ENCODE measurements at regions not wholly inside any gene's neighbourhood (a gene's known extent, or its start where the extent isn't known, plus 50 kb on each side); places are given as distances from the start of the nearest gene placed in this dataset.
A peak's percentile ranks its signal among the peaks of the same experiment; 100 is the strongest.
"Not testable (repeated sequence)": the region's sequence is repeated elsewhere in the genome, so short reads cannot be mapped to it uniquely, and the experiment has no call there.

DNA sequence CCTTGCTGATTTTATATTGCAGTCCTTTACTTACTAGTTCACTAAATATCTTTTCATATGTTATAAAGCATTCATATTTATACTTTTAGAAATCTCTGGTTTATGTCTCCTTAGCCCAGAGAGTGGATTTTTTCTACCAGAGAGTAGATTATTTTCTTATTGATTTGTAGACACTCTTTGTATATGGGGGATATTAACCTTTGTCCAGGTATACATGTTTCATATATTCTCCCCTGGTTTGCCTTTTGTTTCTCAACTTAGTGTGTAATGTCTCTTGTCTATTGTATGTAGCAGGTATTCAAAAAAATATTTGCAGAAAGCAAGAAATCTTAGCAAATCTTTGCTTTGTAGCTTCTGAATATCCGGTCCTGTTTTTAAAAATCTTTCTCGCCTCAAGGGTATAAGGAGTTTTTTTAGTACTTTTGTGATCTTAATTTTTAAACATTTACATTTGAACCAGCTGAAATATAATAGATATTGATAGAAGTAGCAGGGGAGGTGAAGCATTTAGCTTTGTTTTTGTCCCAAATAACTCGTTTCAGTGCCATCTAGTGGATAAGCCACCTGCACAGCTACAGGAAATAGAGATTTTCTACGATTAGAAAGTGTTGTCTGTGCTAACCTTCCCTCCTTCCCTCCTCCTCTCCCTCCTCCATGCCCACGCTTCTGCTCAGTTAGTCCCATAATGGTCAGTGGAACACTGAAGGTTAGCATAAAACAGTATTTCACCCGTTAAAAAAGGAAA, 97.0 kb downstream of the PHETA1 start:
- no peak for DNase-seq

DNA sequence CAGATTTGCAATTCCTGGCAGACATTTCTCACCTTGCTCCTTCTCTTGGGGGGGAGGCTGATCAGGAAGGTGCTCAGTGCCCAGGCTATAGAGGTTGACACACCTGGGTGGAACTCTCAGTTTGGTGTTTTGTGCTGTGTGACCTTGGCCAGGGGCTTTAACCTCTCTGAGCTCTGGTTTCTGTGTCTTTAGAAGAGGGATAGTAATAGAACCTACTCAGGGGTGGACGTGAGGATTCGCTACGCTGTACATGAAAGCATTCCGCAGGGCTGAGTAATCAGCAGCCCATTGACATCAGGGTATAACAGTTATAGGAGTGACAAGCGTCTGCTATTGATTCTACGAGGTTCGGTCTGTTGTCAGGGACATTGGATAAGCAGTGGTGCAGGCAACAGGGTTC, 98.1 kb downstream of the PHETA1 start:
- DNase-seq = no peak

DNA sequence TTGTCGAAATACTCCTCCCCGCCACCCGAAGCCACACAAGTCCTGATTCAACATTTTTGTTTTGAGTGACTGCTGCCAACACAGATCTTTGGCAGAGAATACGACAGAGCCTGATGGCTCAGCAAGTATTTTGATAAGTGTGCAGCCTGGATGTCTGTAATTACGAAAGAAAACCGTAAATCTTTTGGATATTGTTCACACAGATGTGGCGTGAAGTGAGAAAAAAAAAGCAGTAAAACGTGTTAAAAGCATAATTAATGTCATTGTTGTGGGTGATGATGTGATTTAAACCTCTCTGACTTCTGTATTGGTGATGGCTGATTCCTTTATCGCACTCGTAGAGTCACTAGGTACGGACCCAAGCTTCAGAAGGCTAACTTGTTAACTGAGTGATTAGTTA, 98.7 kb downstream of the PHETA1 start:
- no peak for DNase-seq

DNA sequence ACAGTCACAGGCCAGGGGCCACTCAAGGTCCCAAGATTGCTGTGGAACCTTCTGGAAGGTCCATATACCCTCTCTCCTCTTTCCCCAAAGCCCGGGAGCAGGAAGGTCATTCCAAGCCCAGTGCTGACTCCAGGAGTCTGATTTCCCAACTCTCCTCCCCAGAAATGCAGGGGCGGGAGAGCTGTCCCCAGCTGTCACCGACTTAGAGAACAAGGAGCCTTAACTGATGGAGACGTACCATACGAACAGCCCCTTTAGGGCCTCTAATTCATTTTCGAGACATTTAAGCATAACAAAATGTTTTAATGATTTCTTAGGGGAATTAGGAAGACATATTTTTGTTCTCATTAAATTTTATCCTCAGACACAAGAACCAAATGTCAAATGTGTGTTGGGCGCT, 99.2 kb downstream of the PHETA1 start:
- DNase-seq = no peak

DNA sequence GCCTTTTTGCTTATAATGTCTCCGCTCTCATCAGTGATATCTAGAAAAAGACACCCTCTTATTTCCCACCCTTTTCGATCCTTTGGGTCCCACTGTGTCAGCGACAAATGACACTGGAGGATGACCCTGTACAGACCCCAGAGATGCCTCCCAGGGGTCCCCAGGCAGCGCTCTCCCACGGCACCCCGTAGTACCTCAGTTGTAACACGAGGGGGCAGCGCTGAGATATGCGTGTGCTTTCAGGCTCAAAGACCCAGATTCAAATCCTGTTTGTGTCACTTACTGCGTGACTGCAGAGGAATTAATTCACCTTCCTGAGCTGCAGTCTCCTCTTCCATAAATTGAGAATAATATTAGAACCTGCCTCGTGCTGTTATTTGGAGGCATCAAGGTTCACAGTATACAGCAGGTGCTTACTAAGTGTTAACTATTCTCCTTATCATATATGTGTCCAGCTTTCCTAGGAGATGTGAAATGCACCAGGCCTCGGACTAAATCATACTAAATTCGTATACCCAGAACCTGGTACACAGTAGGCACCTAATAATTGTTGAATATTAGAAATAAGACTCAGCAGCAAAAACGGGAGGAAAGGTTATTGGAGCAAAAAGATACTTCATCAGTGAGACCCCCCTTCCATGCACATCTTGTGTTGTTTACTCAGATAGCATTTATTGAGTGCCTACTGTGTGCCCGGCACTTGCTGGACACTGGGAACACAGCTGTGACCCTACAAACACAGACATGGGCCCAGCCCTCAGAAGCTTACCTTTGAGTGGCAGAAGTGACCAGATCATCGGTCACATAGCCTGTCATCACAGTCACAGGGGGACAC, 99.9 kb downstream of the PHETA1 start:
- no peak for DNase-seq

DNA sequence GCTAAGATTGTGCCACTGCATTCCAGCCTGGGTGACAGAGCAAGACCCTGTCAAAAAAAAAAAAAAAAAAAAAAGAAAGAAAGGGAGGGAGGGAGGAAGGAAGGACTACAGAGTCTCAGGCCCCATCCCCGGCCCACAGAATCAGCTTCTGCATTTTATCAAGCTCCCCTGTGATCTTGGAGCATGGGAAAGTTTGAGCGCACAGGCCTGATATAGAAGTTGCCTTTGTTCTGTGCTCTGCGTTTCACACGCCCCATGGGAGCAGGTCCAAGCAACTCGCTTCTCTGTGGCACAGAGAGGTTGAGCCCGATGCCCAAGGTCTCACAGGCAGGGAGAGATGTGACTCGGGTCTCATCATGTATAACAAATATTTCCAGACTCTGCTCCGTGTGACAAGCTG, 101.8 kb downstream of the PHETA1 start:
- no peak for DNase-seq

DNA sequence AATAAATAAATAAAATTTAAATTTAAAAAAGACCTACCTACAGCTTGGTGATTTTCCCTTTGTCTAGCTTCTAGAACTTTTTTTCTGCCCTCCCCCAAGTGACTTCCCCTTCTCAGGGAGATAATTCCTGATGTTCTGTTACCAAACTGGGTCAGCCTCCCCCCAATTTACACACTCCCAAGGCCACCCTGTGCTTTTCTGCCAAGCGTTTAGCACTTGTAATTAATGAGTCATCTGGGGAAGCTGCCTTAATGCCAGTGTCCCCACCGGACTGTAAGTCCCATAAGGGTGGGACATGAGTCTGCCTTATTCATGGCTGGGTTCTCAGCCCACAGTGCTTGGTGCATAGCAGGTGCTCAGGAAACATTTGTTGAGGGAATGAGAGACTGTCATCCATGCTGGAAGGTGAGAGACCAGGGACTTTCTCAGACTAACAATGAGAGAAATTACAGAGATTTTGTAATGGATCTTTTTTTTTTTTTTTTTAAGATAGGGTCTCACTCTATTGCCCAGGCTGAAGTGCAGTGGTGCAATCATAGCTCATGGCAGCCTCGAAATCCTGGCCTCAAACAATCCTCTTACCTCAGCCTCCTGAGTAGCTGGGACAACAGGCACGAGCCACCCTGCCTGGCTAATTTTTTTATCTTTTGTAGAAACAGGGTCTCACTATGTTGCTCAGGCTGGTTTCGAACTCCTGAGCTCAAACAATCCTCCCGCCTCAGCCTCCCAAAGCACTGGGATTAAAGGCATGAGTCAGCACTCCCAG, 106.8 kb downstream of the PHETA1 start:
- DNase-seq = no peak

DNA sequence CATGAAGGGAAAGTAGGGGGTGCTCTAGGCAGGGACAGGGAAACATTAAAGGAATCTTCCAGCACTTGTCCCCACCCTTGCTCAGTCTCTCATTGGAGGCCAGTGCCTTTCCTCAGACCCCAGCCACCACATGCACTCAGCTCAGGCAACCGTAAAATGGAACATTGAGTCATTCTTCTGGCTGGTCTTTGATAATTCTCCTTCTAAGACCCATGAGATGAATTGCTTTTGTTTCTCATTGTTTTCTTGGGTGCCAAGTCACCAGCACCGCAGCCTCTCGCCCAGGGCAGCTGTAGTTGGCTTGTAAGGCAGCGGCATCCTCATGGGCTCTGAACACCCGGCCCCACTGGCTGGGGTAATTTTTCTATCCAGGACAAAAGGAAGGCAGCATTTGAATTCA, 108.2 kb downstream of the PHETA1 start:
- DNase-seq = no peak

DNA sequence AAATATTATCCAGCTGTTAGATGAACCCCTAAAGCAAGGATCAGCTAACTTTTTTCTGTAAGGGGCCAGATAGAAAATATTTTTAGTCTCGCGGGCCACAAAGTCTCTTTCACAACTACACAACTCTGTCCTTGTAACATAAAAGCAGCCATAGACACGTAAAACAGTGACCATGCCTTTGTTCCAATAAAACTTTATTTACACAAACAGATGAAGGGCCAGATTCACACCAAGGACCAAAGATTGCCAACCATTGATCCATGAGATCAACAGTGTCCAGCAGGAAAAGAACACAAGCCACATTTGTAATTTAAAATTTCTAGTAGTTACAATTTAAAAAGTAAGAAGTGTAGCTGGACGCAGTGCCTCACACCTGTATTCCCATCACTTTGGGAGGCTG, 109.7 kb downstream of the PHETA1 start:
- no peak for DNase-seq

DNA sequence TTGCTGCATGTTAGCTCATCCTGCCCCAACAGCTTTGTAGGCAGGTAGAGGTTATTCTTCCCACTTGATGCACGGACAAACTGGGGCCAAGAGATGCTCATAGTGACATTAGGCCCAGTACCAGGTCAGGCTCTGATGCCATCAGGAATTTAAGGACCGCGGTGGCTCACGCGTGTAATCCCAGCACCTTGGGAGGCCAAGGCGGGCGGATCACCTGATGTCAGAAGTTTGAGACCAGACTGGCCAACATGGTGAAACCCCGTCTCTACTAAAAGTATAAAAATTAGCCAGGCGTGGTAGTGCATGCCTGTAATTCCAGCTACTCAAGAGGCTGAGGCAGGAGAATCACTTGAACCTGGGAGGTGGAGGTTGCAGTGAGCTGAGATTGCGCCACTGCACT, 110.8 kb downstream of the PHETA1 start:
- not testable (repeated sequence) for DNase-seq

DNA sequence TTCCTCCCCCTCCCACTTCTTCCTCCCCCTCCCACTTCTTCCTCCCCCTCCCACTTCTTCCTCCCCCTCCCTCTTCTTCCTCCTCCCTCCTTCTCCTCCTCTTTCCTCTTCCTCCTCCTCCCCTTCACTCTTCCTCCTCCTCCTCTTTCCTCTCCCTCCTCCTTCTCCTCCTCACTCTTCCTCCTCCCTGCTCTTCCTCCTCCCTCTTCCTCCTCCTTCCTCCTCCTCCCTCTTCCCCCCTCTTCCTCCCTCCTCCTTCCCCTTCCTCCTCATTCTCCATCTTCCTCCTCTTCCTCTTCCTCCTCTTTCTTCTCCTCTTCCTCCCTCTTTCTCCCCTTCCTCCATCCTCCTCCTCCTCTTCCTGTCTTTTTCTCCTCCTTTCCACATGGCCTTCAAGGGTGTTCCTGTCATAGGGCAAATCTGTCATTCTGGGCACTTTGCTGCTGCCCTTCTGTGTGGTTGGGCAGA, 111.4 kb downstream of the PHETA1 start:
- DNase-seq = no peak

DNA sequence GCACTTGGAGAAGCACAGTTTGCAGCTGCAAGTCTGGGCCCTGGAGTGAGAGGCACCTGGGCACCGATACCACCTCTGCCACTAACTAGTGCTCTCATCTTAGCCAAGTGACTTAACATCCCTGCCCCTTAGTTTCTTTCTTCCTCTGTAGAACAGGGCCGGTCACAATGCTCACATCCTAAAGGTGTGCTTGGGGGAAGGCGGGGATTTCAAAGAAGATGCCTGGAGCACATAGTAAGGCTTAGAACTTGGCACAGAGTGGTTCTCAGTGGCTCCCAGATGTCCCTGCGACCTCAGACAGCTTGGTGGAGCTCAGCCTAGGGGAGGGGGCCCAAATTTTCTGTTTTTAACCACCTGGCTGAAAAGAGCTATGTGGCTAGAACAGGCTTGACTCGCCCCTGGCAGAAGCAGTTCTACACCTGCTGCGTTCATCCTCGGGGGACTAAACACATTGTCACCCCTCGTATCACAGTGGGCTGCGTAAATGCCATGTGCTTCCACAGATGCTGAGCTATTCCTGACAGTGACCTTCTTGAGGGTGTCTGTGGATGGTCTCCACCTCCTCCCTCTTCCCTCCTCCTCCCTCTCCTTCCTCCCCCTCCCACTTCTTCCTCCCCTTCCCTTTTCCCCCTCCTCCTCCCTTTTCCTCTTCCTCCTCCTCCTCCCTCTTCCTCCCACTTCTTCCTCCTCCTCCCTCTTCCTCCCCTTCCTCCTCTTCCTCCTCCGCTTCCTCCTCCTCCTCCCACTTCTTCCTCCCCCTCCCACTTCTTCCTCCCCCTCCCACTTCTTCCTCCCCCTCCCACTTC, 112.1 kb downstream of the PHETA1 start:
- DNase-seq = no peak

DNA sequence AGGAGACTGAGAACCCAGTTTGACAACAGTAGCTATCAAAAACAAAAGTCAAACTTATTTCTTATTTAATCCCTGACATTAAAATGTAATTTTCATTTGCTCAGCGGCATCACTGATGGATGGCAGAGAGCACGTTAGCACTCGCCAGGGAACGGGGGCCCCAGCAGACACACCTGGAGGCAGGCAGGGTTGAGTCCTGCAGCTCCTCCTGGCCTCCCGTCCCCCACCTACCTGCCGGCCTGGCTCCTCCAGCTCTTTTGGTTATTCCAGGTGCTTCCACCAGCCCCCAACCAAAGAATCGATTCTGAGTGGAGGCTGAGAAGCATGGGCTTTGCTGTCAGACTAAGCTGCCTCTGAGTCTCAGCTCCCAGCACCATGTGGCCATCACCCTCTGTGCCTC, 113.6 kb downstream of the PHETA1 start:
- DNase-seq = no peak

DNA sequence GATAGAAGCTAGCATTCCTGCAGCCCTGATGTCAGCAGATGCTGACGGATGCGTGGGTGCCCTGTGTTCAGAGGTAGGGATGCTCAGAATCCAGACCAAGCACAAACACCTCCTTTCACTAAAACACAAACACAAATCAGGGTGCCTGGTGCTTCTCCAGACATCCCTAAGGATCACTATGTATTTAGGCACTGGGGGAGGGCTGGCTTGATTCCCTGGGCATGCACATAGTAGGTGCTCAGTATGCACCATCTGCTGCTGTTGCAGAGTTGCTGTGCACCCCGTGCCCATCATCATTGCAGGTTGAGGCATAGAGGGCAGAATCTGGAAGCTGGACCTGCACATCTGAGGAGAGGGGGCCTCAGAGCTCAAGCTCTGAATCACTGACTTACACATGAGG, 114.8 kb downstream of the PHETA1 start:
- DNase-seq = no peak

DNA sequence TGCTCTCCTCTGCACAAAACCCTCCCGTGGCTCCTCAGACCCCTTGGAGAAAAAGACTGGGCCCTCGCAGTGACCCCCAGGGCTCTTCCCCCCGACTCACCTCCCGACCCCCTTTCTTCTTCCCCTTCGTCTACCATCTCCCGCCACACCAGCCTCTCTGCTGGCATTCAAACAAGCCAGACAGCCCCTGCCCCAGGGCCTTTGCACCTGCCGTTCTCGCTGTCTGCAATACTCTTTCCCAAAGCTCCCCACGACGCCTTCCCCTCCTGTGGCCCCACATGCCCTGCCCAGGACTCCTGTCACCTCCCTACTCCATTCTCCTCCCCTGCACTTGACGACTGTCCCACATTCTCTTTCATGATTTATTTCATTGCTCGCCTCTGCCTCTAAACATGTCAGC, 115.7 kb downstream of the PHETA1 start:
- no peak for DNase-seq

DNA sequence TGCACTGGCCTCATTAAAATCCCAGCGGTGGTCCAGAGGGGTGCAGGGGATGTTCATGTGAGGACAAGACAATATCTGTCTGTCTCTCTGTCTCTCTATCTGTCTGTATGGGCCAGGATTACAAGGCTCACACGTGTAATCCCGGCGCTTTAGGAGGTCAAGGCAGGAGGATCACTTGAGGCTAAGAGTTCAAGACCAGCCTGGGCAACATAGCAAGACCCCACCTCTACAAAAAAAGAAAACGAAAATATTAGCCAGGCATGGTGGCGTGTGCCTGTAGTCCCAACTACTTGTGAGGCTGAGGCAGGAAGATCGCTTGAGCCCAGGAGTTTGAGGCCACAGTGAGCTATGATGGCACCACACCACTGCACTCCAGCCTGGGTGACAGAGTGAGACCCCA, 117.1 kb downstream of the PHETA1 start:
- DNase-seq = no peak

DNA sequence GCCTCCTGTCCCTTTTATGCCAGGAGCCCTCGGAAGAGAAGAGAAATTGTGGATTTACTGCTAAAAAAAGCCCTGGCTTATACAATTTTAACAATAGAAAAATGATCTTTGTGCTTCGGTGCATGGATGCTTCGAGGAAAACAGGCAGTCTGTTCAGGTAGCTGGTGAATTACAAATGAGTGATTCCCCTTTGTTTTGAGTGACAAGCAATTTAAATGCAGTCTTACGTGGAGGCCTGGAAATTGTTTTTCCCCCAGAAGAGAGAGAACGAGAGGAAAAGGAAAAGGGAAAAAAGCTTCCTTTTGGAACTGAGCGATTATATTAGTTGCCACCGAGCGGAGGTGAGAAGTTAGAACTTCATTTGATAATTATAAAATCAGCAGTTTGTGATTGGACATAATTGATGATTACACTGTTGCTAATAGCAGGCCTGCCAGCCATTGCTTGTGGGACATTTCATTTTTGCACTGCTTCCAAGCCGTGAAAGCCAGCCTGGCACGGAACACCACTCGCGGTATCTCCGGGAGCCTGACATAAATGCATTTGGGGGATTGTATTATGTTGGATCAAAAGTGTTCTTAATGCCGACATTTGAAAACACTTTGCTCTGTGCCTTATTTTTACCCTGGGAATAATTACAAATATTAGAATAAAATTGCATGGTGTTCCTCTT, 117.7 kb downstream of the PHETA1 start:
- no peak for DNase-seq

DNA sequence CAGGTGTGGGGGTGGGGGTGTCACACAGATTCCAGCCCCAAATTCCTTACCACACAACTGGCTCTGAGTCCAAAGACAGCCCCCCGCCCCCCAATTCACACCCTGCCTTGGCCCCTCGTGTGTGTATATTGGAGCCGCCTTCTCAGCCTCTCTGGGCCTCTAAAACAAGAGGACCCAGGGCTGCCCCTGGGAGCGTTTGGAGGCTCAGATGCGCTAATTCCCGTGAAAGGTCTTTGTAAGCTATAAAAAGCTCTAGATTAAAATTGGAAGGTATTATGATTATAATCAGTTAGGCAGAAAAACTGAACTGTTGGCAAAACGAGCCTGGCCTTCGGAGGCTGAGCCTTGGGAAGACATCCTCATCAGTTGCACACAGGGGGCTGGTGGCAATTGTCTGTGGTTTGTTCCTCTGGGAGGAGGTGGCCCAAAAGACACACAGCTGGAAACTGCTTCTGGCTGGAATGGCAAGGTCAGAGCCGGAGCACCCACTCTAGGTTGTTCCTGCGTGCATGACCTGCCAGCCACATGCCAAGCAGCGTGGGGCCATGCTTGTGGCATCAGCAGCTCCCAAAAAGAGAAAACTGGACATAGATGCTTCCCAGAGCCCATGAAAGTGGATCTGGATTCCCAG, 118.5 kb downstream of the PHETA1 start:
- no peak for DNase-seq

DNA sequence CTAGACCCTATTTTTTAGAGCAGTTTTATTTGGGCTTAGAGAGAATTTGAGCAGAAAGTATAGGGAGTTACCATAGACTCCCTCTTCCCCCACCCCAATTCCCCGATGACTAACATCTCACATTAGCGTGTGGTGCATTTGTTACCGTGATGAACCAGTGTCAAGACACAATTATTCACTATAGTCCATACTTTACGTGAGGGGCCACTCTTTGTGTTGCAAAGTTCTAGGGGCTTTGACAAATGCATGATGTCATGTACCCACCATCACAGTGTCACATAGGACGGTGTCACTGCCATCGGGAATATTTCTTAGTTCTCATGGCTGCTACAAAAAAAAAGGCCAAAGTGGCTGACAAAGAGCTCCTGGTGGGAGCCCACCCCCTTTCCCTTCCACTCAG, 119.1 kb downstream of the PHETA1 start:
- no peak for DNase-seq

DNA sequence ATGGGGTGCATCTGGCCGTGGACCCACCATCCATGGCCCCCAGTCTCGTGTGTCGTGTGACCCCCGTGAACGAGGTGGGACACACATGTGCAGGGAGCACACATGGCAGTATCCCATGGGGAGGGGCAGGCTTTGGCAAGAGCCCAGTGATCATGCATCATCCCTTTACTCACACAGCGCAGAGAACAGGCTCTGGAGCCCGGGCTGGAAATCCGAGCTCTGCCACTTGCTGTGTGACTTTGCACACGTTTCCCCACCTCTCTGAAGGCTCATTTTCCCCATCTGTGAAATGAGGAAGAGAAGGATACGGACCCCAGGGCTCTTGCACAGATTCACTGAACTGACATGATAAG, 119.9 kb downstream of the PHETA1 start:
- no peak for DNase-seq

DNA sequence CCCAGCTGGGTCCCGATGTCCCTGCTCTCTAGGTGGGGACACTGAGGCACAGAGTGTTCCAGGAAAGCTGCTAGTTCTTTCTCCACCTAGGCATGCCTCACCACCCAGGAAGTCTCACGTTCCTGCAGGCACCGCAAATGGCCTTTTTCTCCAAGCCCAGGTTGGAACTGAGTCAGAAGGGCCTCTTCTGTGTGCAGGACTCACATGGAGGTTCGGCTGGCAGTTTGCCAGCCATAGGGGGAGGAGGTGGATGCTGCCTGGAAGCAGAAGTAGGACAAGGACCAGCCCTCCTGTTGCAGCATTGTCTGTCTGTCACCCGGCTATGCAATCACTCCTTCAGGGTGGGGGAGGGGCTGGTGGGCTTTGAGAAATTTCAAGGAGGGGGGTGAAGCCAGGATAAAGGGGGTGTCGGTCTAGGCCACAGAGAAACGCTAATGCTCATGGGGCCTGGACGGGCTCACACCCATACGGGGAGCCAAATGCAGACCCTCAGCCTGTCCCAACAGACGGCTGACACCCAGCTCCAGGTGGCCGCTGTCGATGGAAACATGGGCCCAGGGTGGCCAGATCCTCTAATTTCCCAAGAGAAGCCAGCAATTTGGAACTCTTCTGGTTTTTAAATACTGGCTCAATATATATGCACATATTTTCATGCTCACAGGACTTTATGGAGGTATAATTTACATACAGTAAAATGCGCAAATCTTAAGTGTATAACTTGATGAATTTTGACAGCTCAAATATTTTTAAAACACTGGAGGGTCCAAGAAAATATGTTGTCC, 120.5 kb downstream of the PHETA1 start:
- DNase-seq = peak; percentile 32

All from SIG-M5 (cell line).